ENCODE measurements at regions not wholly inside any gene's neighbourhood (a gene's known extent, or its start where the extent isn't known, plus 50 kb on each side); places are given as distances from the start of the nearest gene placed in this dataset.

DNA sequence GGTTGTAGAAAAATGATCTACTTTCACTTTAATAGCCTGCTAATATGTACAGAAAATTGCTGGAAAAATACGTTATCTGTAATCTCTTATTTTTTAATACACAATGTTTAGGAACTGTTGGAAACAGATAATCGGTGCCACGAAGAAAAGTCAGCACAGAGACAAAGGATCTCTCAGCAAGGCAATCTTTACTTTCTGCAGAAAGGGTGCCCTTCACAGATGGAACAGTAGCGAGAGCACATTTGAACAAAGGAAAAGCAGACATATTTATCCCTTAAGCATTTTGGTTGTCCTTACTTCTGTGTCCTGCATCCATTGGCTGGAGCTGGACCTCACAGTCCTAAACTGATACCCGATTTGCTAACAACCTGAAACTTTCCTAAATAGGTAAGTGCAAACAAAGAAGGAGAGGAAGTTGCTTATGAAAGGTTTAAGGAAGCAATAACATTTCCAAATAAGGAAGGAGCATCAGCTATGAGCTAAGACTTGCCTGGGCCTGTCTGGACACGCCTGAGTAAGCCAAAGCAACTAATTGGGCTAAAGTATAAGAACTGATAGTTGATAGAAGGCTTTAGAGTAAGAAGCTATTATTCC is 640.0 kb downstream of the SH2D4B start:
- no peak for ATAC-seq
- TF ChIP-seq ESRRG (CRISPR knock-in tag; IDR thresholded peaks at IDR 0.05) (no peak), TCF4 (CRISPR knock-in tag; IDR thresholded peaks at IDR 0.05; ENCODE audit: borderline replicate concordance) (no peak), ARNTL (CRISPR knock-in tag; IDR thresholded peaks at IDR 0.05; ENCODE audit: borderline replicate concordance, low read depth) (no peak), CSDC2 (CRISPR knock-in tag; IDR thresholded peaks at IDR 0.05) (no peak), PPARA (CRISPR knock-in tag; IDR thresholded peaks at IDR 0.05; ENCODE audit: borderline replicate concordance) (no peak), ZFP3 (CRISPR knock-in tag; IDR thresholded peaks at IDR 0.05) (no peak), ZNF565 (CRISPR knock-in tag; conservative IDR thresholded peaks at IDR 0.05; ENCODE audit: low read depth) (no peak), ISL1 (CRISPR knock-in tag; IDR thresholded peaks at IDR 0.05) (no peak)
- TF ChIP-seq, protein P1, sequence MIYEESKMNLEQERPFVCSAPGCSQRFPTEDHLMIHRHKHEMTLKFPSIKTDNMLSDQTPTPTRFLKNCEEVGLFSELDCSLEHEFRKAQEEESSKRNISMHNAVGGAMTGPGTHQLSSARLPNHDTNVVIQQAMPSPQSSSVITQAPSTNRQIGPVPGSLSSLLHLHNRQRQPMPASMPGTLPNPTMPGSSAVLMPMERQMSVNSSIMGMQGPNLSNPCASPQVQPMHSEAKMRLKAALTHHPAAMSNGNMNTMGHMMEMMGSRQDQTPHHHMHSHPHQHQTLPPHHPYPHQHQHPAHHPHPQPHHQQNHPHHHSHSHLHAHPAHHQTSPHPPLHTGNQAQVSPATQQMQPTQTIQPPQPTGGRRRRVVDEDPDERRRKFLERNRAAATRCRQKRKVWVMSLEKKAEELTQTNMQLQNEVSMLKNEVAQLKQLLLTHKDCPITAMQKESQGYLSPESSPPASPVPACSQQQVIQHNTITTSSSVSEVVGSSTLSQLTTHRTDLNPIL (CRISPR knock-in tag; IDR thresholded peaks at IDR 0.05; ENCODE audit: low read depth) = no peak

DNA sequence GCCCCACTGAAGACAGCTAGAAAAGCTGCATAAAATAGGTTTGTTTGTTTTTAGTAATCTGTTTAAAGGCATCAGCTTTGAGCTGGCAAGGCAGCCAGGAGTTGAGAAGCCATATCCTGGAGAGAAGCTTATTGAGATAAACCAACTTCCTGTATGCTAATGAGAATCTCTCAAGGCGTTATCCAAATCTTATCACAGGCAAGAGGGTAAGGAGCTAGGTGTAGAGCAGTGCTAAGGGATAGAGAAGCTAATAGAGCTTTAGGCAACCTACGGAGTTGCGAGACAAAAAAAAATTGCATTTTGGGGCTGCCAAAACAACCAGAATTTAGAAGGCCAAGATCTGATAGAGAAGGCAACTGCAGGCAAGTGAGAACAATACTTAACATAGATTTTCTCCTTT is 641.6 kb downstream of the SH2D4B start:
- ATAC-seq = no peak

DNA sequence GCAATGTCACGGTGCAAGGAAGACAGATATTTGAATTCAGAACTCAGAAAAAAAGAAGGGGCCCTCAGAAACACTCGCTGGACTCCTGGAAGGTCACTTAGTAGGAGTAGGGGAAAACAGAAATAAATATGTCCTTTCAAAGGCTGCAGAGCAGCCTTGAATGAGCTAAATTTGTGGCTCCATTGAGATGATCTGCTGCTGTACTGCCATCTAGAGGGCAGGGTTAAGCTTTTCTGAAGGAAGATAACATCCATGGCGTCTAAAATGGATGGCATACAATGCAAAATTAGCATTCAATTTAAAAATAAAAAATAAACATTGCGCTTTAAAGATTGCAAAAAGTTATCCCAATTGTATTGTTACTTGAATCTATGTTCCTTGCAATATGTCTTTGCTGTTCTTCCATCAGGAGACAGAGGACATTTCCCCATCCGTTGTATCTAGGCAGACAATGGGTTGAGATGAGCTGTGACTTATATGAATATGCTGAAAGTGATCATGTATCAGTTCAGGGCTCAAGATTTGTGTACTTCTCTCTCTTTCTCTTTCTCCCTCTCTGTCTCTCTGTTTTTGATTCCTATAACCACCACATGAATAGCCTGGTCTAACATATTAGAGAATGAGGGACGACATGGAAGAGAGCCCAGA is 642.2 kb downstream of the SH2D4B start:
- no peak for ATAC-seq
- TF ChIP-seq, protein P2, sequence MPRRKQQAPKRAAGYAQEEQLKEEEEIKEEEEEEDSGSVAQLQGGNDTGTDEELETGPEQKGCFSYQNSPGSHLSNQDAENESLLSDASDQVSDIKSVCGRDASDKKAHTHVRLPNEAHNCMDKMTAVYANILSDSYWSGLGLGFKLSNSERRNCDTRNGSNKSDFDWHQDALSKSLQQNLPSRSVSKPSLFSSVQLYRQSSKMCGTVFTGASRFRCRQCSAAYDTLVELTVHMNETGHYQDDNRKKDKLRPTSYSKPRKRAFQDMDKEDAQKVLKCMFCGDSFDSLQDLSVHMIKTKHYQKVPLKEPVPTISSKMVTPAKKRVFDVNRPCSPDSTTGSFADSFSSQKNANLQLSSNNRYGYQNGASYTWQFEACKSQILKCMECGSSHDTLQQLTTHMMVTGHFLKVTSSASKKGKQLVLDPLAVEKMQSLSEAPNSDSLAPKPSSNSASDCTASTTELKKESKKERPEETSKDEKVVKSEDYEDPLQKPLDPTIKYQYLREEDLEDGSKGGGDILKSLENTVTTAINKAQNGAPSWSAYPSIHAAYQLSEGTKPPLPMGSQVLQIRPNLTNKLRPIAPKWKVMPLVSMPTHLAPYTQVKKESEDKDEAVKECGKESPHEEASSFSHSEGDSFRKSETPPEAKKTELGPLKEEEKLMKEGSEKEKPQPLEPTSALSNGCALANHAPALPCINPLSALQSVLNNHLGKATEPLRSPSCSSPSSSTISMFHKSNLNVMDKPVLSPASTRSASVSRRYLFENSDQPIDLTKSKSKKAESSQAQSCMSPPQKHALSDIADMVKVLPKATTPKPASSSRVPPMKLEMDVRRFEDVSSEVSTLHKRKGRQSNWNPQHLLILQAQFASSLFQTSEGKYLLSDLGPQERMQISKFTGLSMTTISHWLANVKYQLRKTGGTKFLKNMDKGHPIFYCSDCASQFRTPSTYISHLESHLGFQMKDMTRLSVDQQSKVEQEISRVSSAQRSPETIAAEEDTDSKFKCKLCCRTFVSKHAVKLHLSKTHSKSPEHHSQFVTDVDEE (CRISPR knock-in tag; IDR thresholded peaks at IDR 0.05) = no peak
- TF ChIP-seq ISL1 (CRISPR knock-in tag; IDR thresholded peaks at IDR 0.05) (no peak), ZNF565 (CRISPR knock-in tag; conservative IDR thresholded peaks at IDR 0.05; ENCODE audit: low read depth) (no peak), CSDC2 (CRISPR knock-in tag; IDR thresholded peaks at IDR 0.05) (no peak), SNAI2 (CRISPR knock-in tag; IDR thresholded peaks at IDR 0.05) (no peak), ZC3H10 (CRISPR knock-in tag; IDR thresholded peaks at IDR 0.05) (no peak), PPARA (CRISPR knock-in tag; IDR thresholded peaks at IDR 0.05; ENCODE audit: borderline replicate concordance) (no peak), ZNF8 (CRISPR knock-in tag; IDR thresholded peaks at IDR 0.05) (no peak), ZFP3 (CRISPR knock-in tag; IDR thresholded peaks at IDR 0.05) (no peak), BACH2 (CRISPR knock-in tag; IDR thresholded peaks at IDR 0.05; ENCODE audit: borderline replicate concordance) (no peak), ESRRG (CRISPR knock-in tag; IDR thresholded peaks at IDR 0.05) (no peak)

More for the DNA sequence above, 641.6 kb downstream of the SH2D4B start:
- TF ChIP-seq, protein P1 (CRISPR knock-in tag; IDR thresholded peaks at IDR 0.05; ENCODE audit: low read depth) = no peak
- TF ChIP-seq OSR1 (CRISPR knock-in tag; IDR thresholded peaks at IDR 0.05) (no peak), ZFP30 (CRISPR knock-in tag; IDR thresholded peaks at IDR 0.05) (no peak), RARB (CRISPR knock-in tag; IDR thresholded peaks at IDR 0.05) (no peak)

DNA sequence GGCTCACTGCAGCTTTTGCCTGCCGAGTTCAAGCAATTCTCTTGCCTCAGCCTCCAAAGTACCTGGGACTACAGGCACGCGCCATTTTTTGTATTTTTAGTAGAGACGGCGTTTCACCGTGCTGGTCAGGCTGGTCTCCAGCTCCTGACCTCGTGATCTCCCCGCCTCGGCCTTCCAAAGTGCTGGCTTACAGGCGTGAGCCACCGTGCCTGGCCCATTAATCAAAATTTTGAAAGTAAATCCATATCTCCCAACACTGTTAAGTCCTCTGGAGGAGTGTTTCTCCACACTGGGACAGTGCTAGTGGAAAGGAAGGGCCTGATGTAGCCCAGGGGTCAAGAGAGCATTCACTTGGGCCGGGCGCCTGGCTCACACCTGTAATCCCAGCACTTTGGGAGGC is 644.6 kb downstream of the SH2D4B start:
- no peak for ATAC-seq
- TF ChIP-seq, protein P1 (CRISPR knock-in tag; IDR thresholded peaks at IDR 0.05; ENCODE audit: low read depth) = no peak
- TF ChIP-seq ISL1 (CRISPR knock-in tag; IDR thresholded peaks at IDR 0.05) (no peak), ZNF70 (CRISPR knock-in tag; IDR thresholded peaks at IDR 0.05) (no peak), ZNF8 (CRISPR knock-in tag; IDR thresholded peaks at IDR 0.05) (no peak), TCF4 (CRISPR knock-in tag; IDR thresholded peaks at IDR 0.05; ENCODE audit: borderline replicate concordance) (no peak), PPARA (CRISPR knock-in tag; IDR thresholded peaks at IDR 0.05; ENCODE audit: borderline replicate concordance) (no peak), SNAI2 (CRISPR knock-in tag; IDR thresholded peaks at IDR 0.05) (no peak), ZNF565 (CRISPR knock-in tag; conservative IDR thresholded peaks at IDR 0.05; ENCODE audit: low read depth) (no peak), GLIS3 (CRISPR knock-in tag; IDR thresholded peaks at IDR 0.05) (no peak), ZFP30 (CRISPR knock-in tag; IDR thresholded peaks at IDR 0.05) (no peak), ZFP3 (CRISPR knock-in tag; IDR thresholded peaks at IDR 0.05) (no peak), OSR1 (CRISPR knock-in tag; IDR thresholded peaks at IDR 0.05) (no peak), RARB (CRISPR knock-in tag; IDR thresholded peaks at IDR 0.05) (no peak), CSDC2 (CRISPR knock-in tag; IDR thresholded peaks at IDR 0.05) (no peak)
- TF ChIP-seq, protein P3, sequence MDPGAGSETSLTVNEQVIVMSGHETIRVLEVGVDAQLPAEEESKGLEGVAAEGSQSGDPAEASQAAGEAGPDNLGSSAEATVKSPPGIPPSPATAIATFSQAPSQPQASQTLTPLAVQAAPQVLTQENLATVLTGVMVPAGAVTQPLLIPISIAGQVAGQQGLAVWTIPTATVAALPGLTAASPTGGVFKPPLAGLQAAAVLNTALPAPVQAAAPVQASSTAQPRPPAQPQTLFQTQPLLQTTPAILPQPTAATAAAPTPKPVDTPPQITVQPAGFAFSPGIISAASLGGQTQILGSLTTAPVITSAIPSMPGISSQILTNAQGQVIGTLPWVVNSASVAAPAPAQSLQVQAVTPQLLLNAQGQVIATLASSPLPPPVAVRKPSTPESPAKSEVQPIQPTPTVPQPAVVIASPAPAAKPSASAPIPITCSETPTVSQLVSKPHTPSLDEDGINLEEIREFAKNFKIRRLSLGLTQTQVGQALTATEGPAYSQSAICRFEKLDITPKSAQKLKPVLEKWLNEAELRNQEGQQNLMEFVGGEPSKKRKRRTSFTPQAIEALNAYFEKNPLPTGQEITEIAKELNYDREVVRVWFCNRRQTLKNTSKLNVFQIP (CRISPR knock-in tag; IDR thresholded peaks at IDR 0.05; ENCODE audit: borderline replicate concordance, low read depth) = no peak
- TF ChIP-seq, protein P4, sequence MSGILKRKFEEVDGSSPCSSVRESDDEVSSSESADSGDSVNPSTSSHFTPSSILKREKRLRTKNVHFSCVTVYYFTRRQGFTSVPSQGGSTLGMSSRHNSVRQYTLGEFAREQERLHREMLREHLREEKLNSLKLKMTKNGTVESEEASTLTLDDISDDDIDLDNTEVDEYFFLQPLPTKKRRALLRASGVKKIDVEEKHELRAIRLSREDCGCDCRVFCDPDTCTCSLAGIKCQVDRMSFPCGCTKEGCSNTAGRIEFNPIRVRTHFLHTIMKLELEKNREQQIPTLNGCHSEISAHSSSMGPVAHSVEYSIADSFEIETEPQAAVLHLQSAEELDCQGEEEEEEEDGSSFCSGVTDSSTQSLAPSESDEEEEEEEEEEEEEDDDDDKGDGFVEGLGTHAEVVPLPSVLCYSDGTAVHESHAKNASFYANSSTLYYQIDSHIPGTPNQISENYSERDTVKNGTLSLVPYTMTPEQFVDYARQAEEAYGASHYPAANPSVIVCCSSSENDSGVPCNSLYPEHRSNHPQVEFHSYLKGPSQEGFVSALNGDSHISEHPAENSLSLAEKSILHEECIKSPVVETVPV (CRISPR knock-in tag; IDR thresholded peaks at IDR 0.05) = no peak
